GM23338 (cell line): ENCODE measurements at regions not wholly inside any gene's neighbourhood (a gene's known extent, or its start where the extent isn't known, plus 50 kb on each side); places are given as distances from the start of the nearest gene placed in this dataset.
"Not testable (repeated sequence)": the region's sequence is repeated elsewhere in the genome, so short reads cannot be mapped to it uniquely, and the experiment has no call there.

ENCODE experiments used
- CREB1 ChIP-seq: fragments of 250-450 bp; sonication (Bioruptor Pico); IDR thresholded peaks from 2 replicates; pipeline ENCODE4 v1.5.0; 2020; ENCODE audit warnings: low read depth, mild to moderate bottlenecking, moderate library complexity
- EZH2 ChIP-seq: fragments of 200-600 bp; sonication (generic); IDR thresholded peaks from one replicate; pipeline ENCODE4 v1.8.0; 2017; ENCODE audit warnings: antibody characterized with exemption, mild to moderate bottlenecking, low read depth; ENCODE audit not compliant: unreplicated experiment
- EZH2phosphoT487 ChIP-seq: fragments of 200-600 bp; sonication (generic); IDR thresholded peaks from one replicate; pipeline ENCODE4 v1.8.1; 2018; ENCODE audit warnings: antibody characterized with exemption; ENCODE audit not compliant: unreplicated experiment
- JUNB ChIP-seq: IDR thresholded peaks from one replicate; pipeline ENCODE4 v1.6.1; 2016; ENCODE audit warnings: antibody characterized with exemption; ENCODE audit not compliant: unreplicated experiment
- POLR2AphosphoS5 ChIP-seq: IDR thresholded peaks from 2 replicates; pipeline ENCODE4 v1.6.1; 2016; ENCODE audit warnings: antibody characterized with exemption, low read depth
- REST ChIP-seq: IDR thresholded peaks from one replicate; pipeline ENCODE4 v1.6.1; 2018; ENCODE audit warnings: antibody characterized with exemption; ENCODE audit not compliant: unreplicated experiment
- STAT1 ChIP-seq: IDR thresholded peaks from one replicate; pipeline ENCODE4 v1.6.1; 2016; ENCODE audit warnings: antibody characterized with exemption; ENCODE audit not compliant: unreplicated experiment
- ZNF331 ChIP-seq: fragments of 250-450 bp; sonication (Bioruptor Pico); IDR thresholded peaks from 2 replicates; pipeline ENCODE4 v1.5.0; 2020; ENCODE audit warnings: low read depth, mild to moderate bottlenecking, moderate library complexity
- TF ChIP-seq, protein P1 (sequence below), 2 experiments: fragments of 200-600 bp in 1 of 2; sonication (generic) in 1 of 2; conservative IDR thresholded peaks; 2 replicates each; pipeline versions ENCODE4 v1.5.1 to v1.6.1; 2016 to 2017; ENCODE audit warnings: antibody characterized with exemption in 2 of 2, low read depth in 2 of 2, mild to moderate bottlenecking in 2 of 2, moderate library complexity in 1 of 2
- TF ChIP-seq, protein P2 (sequence below): IDR thresholded peaks from 2 replicates; pipeline ENCODE4 v1.6.1; 2016; ENCODE audit warnings: antibody characterized with exemption
- TF ChIP-seq, protein P3 (sequence below): fragments of 250-450 bp; sonication (Bioruptor Pico); IDR thresholded peaks from 2 replicates; pipeline ENCODE4 v1.5.0; 2020; ENCODE audit warnings: mild to moderate bottlenecking, moderate library complexity

- TF ChIP-seq, protein P1, sequence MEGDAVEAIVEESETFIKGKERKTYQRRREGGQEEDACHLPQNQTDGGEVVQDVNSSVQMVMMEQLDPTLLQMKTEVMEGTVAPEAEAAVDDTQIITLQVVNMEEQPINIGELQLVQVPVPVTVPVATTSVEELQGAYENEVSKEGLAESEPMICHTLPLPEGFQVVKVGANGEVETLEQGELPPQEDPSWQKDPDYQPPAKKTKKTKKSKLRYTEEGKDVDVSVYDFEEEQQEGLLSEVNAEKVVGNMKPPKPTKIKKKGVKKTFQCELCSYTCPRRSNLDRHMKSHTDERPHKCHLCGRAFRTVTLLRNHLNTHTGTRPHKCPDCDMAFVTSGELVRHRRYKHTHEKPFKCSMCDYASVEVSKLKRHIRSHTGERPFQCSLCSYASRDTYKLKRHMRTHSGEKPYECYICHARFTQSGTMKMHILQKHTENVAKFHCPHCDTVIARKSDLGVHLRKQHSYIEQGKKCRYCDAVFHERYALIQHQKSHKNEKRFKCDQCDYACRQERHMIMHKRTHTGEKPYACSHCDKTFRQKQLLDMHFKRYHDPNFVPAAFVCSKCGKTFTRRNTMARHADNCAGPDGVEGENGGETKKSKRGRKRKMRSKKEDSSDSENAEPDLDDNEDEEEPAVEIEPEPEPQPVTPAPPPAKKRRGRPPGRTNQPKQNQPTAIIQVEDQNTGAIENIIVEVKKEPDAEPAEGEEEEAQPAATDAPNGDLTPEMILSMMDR (conservative IDR thresholded peaks at IDR 0.05; ENCODE audit: low read depth in 2 of 2): not testable (repeated sequence)
- TF ChIP-seq, protein P2, sequence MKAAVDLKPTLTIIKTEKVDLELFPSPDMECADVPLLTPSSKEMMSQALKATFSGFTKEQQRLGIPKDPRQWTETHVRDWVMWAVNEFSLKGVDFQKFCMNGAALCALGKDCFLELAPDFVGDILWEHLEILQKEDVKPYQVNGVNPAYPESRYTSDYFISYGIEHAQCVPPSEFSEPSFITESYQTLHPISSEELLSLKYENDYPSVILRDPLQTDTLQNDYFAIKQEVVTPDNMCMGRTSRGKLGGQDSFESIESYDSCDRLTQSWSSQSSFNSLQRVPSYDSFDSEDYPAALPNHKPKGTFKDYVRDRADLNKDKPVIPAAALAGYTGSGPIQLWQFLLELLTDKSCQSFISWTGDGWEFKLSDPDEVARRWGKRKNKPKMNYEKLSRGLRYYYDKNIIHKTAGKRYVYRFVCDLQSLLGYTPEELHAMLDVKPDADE: not testable (repeated sequence)
- TF ChIP-seq REST; EZH2phosphoT487; EZH2; STAT1; JUNB; POLR2AphosphoS5; CREB1; ZNF331 (CRISPR knock-in tag): not testable (repeated sequence)
- TF ChIP-seq, protein P3, sequence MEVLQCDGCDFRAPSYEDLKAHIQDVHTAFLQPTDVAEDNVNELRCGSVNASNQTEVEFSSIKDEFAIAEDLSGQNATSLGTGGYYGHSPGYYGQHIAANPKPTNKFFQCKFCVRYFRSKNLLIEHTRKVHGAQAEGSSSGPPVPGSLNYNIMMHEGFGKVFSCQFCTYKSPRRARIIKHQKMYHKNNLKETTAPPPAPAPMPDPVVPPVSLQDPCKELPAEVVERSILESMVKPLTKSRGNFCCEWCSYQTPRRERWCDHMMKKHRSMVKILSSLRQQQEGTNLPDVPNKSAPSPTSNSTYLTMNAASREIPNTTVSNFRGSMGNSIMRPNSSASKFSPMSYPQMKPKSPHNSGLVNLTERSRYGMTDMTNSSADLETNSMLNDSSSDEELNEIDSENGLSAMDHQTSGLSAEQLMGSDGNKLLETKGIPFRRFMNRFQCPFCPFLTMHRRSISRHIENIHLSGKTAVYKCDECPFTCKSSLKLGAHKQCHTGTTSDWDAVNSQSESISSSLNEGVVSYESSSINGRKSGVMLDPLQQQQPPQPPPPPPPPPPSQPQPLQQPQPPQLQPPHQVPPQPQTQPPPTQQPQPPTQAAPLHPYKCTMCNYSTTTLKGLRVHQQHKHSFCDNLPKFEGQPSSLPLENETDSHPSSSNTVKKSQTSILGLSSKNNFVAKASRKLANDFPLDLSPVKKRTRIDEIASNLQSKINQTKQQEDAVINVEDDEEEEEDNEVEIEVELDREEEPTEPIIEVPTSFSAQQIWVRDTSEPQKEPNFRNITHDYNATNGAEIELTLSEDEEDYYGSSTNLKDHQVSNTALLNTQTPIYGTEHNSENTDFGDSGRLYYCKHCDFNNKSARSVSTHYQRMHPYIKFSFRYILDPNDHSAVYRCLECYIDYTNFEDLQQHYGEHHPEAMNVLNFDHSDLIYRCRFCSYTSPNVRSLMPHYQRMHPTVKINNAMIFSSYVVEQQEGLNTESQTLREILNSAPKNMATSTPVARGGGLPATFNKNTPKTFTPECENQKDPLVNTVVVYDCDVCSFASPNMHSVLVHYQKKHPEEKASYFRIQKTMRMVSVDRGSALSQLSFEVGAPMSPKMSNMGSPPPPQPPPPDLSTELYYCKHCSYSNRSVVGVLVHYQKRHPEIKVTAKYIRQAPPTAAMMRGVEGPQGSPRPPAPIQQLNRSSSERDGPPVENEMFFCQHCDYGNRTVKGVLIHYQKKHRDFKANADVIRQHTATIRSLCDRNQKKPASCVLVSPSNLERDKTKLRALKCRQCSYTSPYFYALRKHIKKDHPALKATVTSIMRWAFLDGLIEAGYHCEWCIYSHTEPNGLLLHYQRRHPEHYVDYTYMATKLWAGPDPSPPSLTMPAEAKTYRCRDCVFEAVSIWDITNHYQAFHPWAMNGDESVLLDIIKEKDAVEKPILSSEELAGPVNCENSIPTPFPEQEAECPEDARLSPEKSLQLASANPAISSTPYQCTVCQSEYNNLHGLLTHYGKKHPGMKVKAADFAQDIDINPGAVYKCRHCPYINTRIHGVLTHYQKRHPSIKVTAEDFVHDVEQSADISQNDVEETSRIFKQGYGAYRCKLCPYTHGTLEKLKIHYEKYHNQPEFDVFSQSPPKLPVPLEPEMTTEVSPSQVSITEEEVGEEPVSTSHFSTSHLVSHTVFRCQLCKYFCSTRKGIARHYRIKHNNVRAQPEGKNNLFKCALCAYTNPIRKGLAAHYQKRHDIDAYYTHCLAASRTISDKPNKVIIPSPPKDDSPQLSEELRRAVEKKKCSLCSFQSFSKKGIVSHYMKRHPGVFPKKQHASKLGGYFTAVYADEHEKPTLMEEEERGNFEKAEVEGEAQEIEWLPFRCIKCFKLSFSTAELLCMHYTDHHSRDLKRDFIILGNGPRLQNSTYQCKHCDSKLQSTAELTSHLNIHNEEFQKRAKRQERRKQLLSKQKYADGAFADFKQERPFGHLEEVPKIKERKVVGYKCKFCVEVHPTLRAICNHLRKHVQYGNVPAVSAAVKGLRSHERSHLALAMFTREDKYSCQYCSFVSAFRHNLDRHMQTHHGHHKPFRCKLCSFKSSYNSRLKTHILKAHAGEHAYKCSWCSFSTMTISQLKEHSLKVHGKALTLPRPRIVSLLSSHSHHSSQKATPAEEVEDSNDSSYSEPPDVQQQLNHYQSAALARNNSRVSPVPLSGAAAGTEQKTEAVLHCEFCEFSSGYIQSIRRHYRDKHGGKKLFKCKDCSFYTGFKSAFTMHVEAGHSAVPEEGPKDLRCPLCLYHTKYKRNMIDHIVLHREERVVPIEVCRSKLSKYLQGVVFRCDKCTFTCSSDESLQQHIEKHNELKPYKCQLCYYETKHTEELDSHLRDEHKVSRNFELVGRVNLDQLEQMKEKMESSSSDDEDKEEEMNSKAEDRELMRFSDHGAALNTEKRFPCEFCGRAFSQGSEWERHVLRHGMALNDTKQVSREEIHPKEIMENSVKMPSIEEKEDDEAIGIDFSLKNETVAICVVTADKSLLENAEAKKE: not testable (repeated sequence)
Observed at GRCh38 chr2:87634106-87634505, 113.8 kb upstream of the PLGLB2 start.
